HEK293 (cell line): ENCODE measurements at regions not wholly inside any gene's neighbourhood (a gene's known extent, or its start where the extent isn't known, plus 50 kb on each side); places are given as distances from the start of the nearest gene placed in this dataset.

Experiments
- CTCF ChIA-PET: fragments of 350-600 bp; formaldehyde crosslinking; extraction: SDS; loops from one replicate; lab custom pipeline; 2021; ENCODE audit warnings: antibody characterized with exemption; lab: Yijun Ruan, JAX
- POLR2A ChIA-PET: fragments of 300-600 bp; formaldehyde crosslinking; extraction: SDS; loops from one replicate; lab custom pipeline; 2020; ENCODE audit warnings: antibody characterized with exemption, inconsistent platforms; lab: Yijun Ruan, JAX
- H3K27ac ChIP-seq: fragments of 200-500 bp; sonication (Bioruptor generic); 2 replicates; pipeline ENCODE4 v1.5.1; 2014; ENCODE audit warnings: low read depth, low read length, control low read depth, inconsistent platforms; ENCODE audit errors: extremely low read depth
- H3K36me3 ChIP-seq, 2 experiments: fragments of 200-500 bp in 1 of 2; sonication (Bioruptor generic) in 1 of 2; 1 replicate in 1 of 2; 2 replicates in 1 of 2; pipeline ENCODE4 v1.5.1; 2014 to 2017; ENCODE audit warnings: inconsistent platforms in 2 of 2, low read length in 2 of 2; ENCODE audit not compliant: control insufficient read depth in 2 of 2, insufficient read depth in 1 of 2
- H3K4me1 ChIP-seq: fragments of 200-500 bp; sonication (Bioruptor generic); 2 replicates; pipeline ENCODE4 v1.5.1; 2014; ENCODE audit warnings: mild to moderate bottlenecking, low read length, inconsistent platforms; ENCODE audit not compliant: control insufficient read depth, insufficient read depth
- H3K4me3 ChIP-seq: 2 replicates; pipeline ENCODE4 v1.5.1; 2011; ENCODE audit warnings: low read depth, mild to moderate bottlenecking, control low read depth, low read length, moderate library complexity
- H3K9me3 ChIP-seq: fragments of 200-500 bp; sonication (Bioruptor generic); 2 replicates; pipeline ENCODE4 v1.5.1; 2014; ENCODE audit warnings: low read depth, low read length, inconsistent platforms; ENCODE audit not compliant: control insufficient read depth, insufficient read depth
- BCL11A ChIP-seq: fragments of 450-650 bp; formaldehyde crosslinking; IDR thresholded peaks from 2 replicates; pipeline ENCODE4 v1.5.1; 2016; ENCODE audit warnings: low read depth, missing biosample characterization, missing genetic modification characterization
- FEZF1 ChIP-seq: fragments of 450-650 bp; formaldehyde crosslinking; IDR thresholded peaks from 2 replicates; pipeline ENCODE4 v1.5.1; 2016; ENCODE audit warnings: missing biosample characterization, missing genetic modification characterization
- GLIS2 ChIP-seq: fragments of 450-650 bp; formaldehyde crosslinking; IDR thresholded peaks from 2 replicates; pipeline ENCODE4 v1.5.1; 2016; ENCODE audit warnings: missing biosample characterization, missing genetic modification characterization
- HOXD13 ChIP-seq: sonication (generic); formaldehyde crosslinking; IDR thresholded peaks from 2 replicates; pipeline ENCODE4 v1.8.0; 2022; ENCODE audit warnings: missing genetic modification reagents, borderline replicate concordance
- KLF16 ChIP-seq: fragments of 450-650 bp; formaldehyde crosslinking; IDR thresholded peaks from 2 replicates; pipeline ENCODE4 v1.5.1; 2017; ENCODE audit warnings: missing biosample characterization, missing genetic modification characterization
- KLF7 ChIP-seq: fragments of 450-650 bp; formaldehyde crosslinking; IDR thresholded peaks from 2 replicates; pipeline ENCODE4 v1.5.1; 2016; ENCODE audit warnings: missing biosample characterization, missing genetic modification characterization, borderline replicate concordance
- MYNN ChIP-seq: fragments of 450-650 bp; formaldehyde crosslinking; IDR thresholded peaks from 2 replicates; pipeline ENCODE4 v1.5.1; 2016; ENCODE audit warnings: missing biosample characterization, missing genetic modification characterization, borderline replicate concordance
- OSR2 ChIP-seq: fragments of 450-650 bp; formaldehyde crosslinking; IDR thresholded peaks from 2 replicates; pipeline ENCODE4 v1.5.1; 2016; ENCODE audit warnings: missing biosample characterization, missing genetic modification characterization
- SCRT1 ChIP-seq: fragments of 450-650 bp; formaldehyde crosslinking; IDR thresholded peaks from 2 replicates; pipeline ENCODE4 v1.5.1; 2016; ENCODE audit warnings: missing biosample characterization, missing genetic modification characterization, borderline replicate concordance
- SETDB1 ChIP-seq: IDR thresholded peaks from one replicate; pipeline ENCODE4 v1.6.1; 2017; ENCODE audit warnings: mild to moderate bottlenecking, low read length, moderate library complexity, mixed read lengths; ENCODE audit not compliant: insufficient read length
- YY2 ChIP-seq: fragments of 450-650 bp; formaldehyde crosslinking; IDR thresholded peaks from 2 replicates; pipeline ENCODE4 v1.5.1; 2016; ENCODE audit warnings: missing biosample characterization, missing genetic modification characterization
- ZFP37 ChIP-seq: fragments of 450-650 bp; formaldehyde crosslinking; IDR thresholded peaks from 2 replicates; pipeline ENCODE4 v1.5.1; 2016; ENCODE audit warnings: missing biosample characterization, missing genetic modification characterization
- ZNF10 ChIP-seq: fragments of 450-650 bp; formaldehyde crosslinking; IDR thresholded peaks from 2 replicates; pipeline ENCODE4 v1.5.1; 2017; ENCODE audit warnings: missing biosample characterization, missing genetic modification characterization
- ZNF112 ChIP-seq: fragments of 450-650 bp; formaldehyde crosslinking; IDR thresholded peaks from 2 replicates; pipeline ENCODE4 v1.5.0; 2017; ENCODE audit warnings: missing biosample characterization, missing genetic modification characterization
- ZNF133 ChIP-seq: fragments of 450-650 bp; formaldehyde crosslinking; IDR thresholded peaks from 2 replicates; pipeline ENCODE4 v1.5.1; 2016; ENCODE audit warnings: missing biosample characterization, missing genetic modification characterization
- ZNF16 ChIP-seq: fragments of 450-650 bp; formaldehyde crosslinking; IDR thresholded peaks from 2 replicates; pipeline ENCODE4 v1.5.1; 2016; ENCODE audit warnings: low read depth, missing biosample characterization, missing genetic modification characterization
- ZNF223 ChIP-seq: fragments of 450-650 bp; formaldehyde crosslinking; IDR thresholded peaks from 2 replicates; pipeline ENCODE4 v1.5.1; 2016; ENCODE audit warnings: missing biosample characterization, missing genetic modification characterization
- ZNF404 ChIP-seq: fragments of 450-650 bp; formaldehyde crosslinking; IDR thresholded peaks from 2 replicates; pipeline ENCODE4 v1.5.1; 2017; ENCODE audit warnings: missing biosample characterization, missing genetic modification characterization
- ZNF514 ChIP-seq: fragments of 450-650 bp; formaldehyde crosslinking; IDR thresholded peaks from 2 replicates; pipeline ENCODE4 v1.5.1; 2016; ENCODE audit warnings: missing biosample characterization, missing genetic modification characterization
- ZNF544 ChIP-seq: fragments of 450-650 bp; formaldehyde crosslinking; IDR thresholded peaks from 2 replicates; pipeline ENCODE4 v1.5.0; 2017; ENCODE audit warnings: missing biosample characterization, missing genetic modification characterization
- ZNF558 ChIP-seq: fragments of 450-650 bp; formaldehyde crosslinking; IDR thresholded peaks from 2 replicates; pipeline ENCODE4 v1.5.1; 2016; ENCODE audit warnings: missing biosample characterization, missing genetic modification characterization
- ZNF624 ChIP-seq: fragments of 450-650 bp; formaldehyde crosslinking; IDR thresholded peaks from 2 replicates; pipeline ENCODE4 v1.5.1; 2017; ENCODE audit warnings: missing biosample characterization, missing genetic modification characterization
- ZNF664 ChIP-seq: fragments of 450-650 bp; formaldehyde crosslinking; IDR thresholded peaks from 2 replicates; pipeline ENCODE4 v1.5.1; 2016; ENCODE audit warnings: missing biosample characterization, missing genetic modification characterization
- ZNF792 ChIP-seq: fragments of 450-650 bp; formaldehyde crosslinking; IDR thresholded peaks from 2 replicates; pipeline ENCODE4 v1.5.1; 2016; ENCODE audit warnings: missing biosample characterization, missing genetic modification characterization
- ZNF830 ChIP-seq: fragments of 450-650 bp; IDR thresholded peaks from 2 replicates; pipeline ENCODE4 v1.5.0; 2018; ENCODE audit warnings: missing biosample characterization, missing genetic modification characterization, low read depth, mild to moderate bottlenecking, moderate library complexity
- TF ChIP-seq, protein P1 (sequence below): fragments of 450-650 bp; formaldehyde crosslinking; IDR thresholded peaks from 2 replicates; pipeline ENCODE4 v1.5.1; 2016; ENCODE audit warnings: missing biosample characterization, missing genetic modification characterization
- TF ChIP-seq, protein P2 (sequence below): fragments of 450-650 bp; IDR thresholded peaks from 2 replicates; pipeline ENCODE4 v1.5.1; 2018; ENCODE audit warnings: missing biosample characterization, missing genetic modification characterization
- TF ChIP-seq, protein P3 (sequence below): fragments of 450-650 bp; formaldehyde crosslinking; IDR thresholded peaks from 2 replicates; pipeline ENCODE4 v1.5.1; 2016; ENCODE audit warnings: missing biosample characterization, missing genetic modification characterization

DNA sequence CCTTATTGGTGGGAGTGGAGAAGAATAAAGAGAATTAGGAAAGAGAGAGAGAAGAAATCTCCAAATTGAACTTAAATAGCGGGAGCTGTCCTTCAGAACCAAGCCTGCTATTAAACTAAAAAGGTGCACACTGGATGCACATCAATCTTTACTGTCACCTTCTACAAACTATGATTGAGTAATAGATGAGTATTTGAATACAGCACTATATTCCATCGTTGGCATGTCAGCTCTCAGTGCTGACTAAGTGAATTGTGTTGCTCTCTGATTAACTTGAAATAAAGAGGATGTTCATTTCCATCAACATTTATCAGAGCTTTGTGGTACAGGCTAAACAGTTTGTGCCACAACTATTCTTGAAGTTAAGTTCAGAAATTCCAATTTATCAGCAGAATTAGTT lies 143.7 kb upstream of the PABPC4L start (continued):
- TF ChIP-seq ZNF624 (no peak), MYNN (tag by site-specific recombination) (no peak), KLF16 (tag by site-specific recombination) (no peak)
- TF ChIP-seq, protein P1, sequence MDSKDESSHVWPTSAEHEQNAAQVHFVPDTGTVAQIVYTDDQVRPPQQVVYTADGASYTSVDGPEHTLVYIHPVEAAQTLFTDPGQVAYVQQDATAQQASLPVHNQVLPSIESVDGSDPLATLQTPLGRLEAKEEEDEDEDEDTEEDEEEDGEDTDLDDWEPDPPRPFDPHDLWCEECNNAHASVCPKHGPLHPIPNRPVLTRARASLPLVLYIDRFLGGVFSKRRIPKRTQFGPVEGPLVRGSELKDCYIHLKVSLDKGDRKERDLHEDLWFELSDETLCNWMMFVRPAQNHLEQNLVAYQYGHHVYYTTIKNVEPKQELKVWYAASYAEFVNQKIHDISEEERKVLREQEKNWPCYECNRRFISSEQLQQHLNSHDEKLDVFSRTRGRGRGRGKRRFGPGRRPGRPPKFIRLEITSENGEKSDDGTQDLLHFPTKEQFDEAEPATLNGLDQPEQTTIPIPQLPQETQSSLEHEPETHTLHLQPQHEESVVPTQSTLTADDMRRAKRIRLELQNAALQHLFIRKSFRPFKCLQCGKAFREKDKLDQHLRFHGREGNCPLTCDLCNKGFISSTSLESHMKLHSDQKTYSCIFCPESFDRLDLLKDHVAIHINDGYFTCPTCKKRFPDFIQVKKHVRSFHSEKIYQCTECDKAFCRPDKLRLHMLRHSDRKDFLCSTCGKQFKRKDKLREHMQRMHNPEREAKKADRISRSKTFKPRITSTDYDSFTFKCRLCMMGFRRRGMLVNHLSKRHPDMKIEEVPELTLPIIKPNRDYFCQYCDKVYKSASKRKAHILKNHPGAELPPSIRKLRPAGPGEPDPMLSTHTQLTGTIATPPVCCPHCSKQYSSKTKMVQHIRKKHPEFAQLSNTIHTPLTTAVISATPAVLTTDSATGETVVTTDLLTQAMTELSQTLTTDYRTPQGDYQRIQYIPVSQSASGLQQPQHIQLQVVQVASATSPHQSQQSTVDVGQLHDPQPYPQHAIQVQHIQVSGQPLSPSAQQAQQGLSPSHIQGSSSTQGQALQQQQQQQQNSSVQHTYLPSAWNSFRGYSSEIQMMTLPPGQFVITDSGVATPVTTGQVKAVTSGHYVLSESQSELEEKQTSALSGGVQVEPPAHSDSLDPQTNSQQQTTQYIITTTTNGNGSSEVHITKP (tag by site-specific recombination) = no peak
- TF ChIP-seq, protein P2, sequence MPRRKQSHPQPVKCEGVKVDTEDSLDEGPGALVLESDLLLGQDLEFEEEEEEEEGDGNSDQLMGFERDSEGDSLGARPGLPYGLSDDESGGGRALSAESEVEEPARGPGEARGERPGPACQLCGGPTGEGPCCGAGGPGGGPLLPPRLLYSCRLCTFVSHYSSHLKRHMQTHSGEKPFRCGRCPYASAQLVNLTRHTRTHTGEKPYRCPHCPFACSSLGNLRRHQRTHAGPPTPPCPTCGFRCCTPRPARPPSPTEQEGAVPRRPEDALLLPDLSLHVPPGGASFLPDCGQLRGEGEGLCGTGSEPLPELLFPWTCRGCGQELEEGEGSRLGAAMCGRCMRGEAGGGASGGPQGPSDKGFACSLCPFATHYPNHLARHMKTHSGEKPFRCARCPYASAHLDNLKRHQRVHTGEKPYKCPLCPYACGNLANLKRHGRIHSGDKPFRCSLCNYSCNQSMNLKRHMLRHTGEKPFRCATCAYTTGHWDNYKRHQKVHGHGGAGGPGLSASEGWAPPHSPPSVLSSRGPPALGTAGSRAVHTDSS (tag by site-specific recombination) = no peak

DNA sequence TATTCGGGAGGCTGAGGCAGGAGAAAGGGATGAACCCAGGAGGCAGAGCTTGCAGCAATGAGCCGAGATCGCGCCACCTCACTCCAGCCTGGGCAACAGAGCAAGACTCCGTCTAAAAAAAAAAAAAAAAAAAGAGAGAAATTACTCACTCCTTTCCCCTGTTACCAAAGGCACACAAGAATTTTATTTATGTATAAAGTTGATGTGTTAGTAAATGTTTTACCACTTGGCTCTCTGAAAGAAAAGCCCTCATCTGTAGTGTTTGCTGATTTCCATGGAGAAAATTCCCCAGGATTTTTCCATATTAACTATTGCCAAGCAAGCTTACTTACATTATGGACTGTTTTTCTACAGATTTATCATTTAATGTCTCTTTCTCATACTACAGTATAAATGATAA lies 142.1 kb upstream of the PABPC4L start:
- CTCF ChIA-PET = no interaction called here
- TF ChIP-seq, protein P2 (tag by site-specific recombination) = no peak
- TF ChIP-seq SETDB1 (no peak), YY2 (tag by site-specific recombination) (no peak), ZNF112 (tag by site-specific recombination) (no peak), SCRT1 (tag by site-specific recombination) (no peak), KLF7 (no peak), ZNF404 (tag by site-specific recombination) (no peak), BCL11A (tag by site-specific recombination) (no peak), ZNF558 (tag by site-specific recombination) (no peak), ZNF223 (tag by site-specific recombination) (no peak), ZNF10 (no peak), ZNF544 (tag by site-specific recombination) (no peak), OSR2 (tag by site-specific recombination) (no peak), ZNF792 (tag by site-specific recombination) (no peak)

DNA sequence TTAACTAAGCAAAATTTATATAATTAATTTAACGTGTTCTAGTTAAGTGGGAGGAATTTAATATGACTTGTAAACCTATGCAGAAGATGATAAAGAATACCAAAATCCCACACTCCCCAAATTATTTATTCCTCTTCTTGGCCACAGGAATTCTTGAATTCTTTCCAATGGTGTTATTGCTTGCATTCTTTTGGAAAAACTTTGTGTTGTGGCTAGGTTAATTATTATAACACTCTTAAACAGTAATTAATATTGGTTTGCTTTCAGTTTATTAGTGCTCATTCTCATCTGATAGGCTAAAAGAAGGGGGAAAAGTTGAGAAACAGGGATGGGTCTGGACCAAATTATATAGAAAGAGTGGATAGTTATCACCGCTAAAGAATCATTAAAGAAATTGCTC lies 141.5 kb upstream of the PABPC4L start:
- Histone ChIP-seq H3K9me3 (no peaks in the 10 kb centered on the region), H3K27ac (no peak overlapping the region), H3K4me1 (no peaks in the 10 kb centered on the region), H3K36me3 (no peaks in the 10 kb centered on the region), H3K4me3 (no peak overlapping the region)
- ChIA-PET CTCF (no interaction called here), POLR2A (no interaction called here)
- TF ChIP-seq FEZF1 (tag by site-specific recombination) = no peak
- no peak for TF ChIP-seq GLIS2
- no peak for TF ChIP-seq ZNF830
- TF ChIP-seq ZNF792 (tag by site-specific recombination) = no peak
- no peak for TF ChIP-seq ZFP37
- TF ChIP-seq ZNF514 (tag by site-specific recombination) = no peak
- no peak for TF ChIP-seq SETDB1
- no peak for TF ChIP-seq ZNF133
- no peak for TF ChIP-seq HOXD13
- TF ChIP-seq ZNF16 = no peak
- TF ChIP-seq, protein P3, sequence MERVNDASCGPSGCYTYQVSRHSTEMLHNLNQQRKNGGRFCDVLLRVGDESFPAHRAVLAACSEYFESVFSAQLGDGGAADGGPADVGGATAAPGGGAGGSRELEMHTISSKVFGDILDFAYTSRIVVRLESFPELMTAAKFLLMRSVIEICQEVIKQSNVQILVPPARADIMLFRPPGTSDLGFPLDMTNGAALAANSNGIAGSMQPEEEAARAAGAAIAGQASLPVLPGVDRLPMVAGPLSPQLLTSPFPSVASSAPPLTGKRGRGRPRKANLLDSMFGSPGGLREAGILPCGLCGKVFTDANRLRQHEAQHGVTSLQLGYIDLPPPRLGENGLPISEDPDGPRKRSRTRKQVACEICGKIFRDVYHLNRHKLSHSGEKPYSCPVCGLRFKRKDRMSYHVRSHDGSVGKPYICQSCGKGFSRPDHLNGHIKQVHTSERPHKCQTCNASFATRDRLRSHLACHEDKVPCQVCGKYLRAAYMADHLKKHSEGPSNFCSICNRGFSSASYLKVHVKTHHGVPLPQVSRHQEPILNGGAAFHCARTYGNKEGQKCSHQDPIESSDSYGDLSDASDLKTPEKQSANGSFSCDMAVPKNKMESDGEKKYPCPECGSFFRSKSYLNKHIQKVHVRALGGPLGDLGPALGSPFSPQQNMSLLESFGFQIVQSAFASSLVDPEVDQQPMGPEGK (tag by site-specific recombination) = no peak
- no peak for TF ChIP-seq ZNF664
- no peak for TF ChIP-seq ZNF223 (tag by site-specific recombination)

More for the DNA sequence above, 142.1 kb upstream of the PABPC4L start:
- Histone ChIP-seq H3K4me3 (no peak overlapping the region), H3K36me3 (no peaks in the 10 kb centered on the region), H3K4me1 (no peaks in the 10 kb centered on the region), H3K9me3 (no peaks in the 10 kb centered on the region), H3K27ac (no peak overlapping the region)
- POLR2A ChIA-PET = no interaction called here
